Peyer's patch (tissue), 4 donors: ENCODE measurements at regions not wholly inside any gene's neighbourhood (a gene's known extent, or its start where the extent isn't known, plus 50 kb on each side); places are given as distances from the start of the nearest gene placed in this dataset.

Experiments
- CTCF ChIP-seq, 6 experiments: fragments of 450-650 bp in 4 of 6; fragments of 200-600 bp in 2 of 6; sonication (generic) in 1 of 6; IDR thresholded peaks; one replicate each; pipeline ENCODE4 v1.5.1; 2017 to 2019; ENCODE audit warnings: antibody characterized with exemption in 6 of 6, mild to moderate bottlenecking in 3 of 6, moderate library complexity in 1 of 6
- POLR2A ChIP-seq, 2 donors: fragments of 450-650 bp; IDR thresholded peaks; one replicate each; pipeline ENCODE4 v1.5.1; 2017; ENCODE audit warnings: antibody characterized with exemption in 2 of 2, mild to moderate bottlenecking in 2 of 2, moderate library complexity in 2 of 2

GRCh38 chr21:15650735-15651134 is 79.0 kb upstream of the USP25 start:
- TF ChIP-seq CTCF (IDR thresholded peaks at IDR 0.05), result no peak
- TF ChIP-seq POLR2A (IDR thresholded peaks at IDR 0.05), result no peak
